ENCODE measurements at regions not wholly inside any gene's neighbourhood (a gene's known extent, or its start where the extent isn't known, plus 50 kb on each side); places are given as distances from the start of the nearest gene placed in this dataset.

GRCh38 chr1:200345520-200345919 lies 64.3 kb downstream of the ZNF281 start:
- H3K9me3 ChIP-seq: no peaks in the 10 kb centered on the region
- H3K4me3 ChIP-seq: no peak overlapping the region
- DNase-seq (ENCODE audit: low spot score): no peak
- no peak overlapping the region for H3K27ac ChIP-seq
- H3K4me1 ChIP-seq (ENCODE audit: control insufficient read depth in 1 of 2, low read depth in 2 of 2): no peaks in the 10 kb centered on the region
- no peak for ATAC-seq (ENCODE audit: insufficient number of reproducible peaks, low FRiP score, low read depth)
- H3K27me3 ChIP-seq (replicated peaks; ENCODE audit: insufficient read depth): no peaks in the 10 kb centered on the region
- no peaks in the 10 kb centered on the region for H3K36me3 ChIP-seq
- no peak for TF ChIP-seq CTCF (IDR thresholded peaks at IDR 0.05)

- no peak for ATAC-seq (ENCODE audit: insufficient number of reproducible peaks, low FRiP score, low read depth)
- Histone ChIP-seq H3K9me3 (no peaks in the 10 kb centered on the region), H3K4me1 (ENCODE audit: control insufficient read depth in 1 of 2, low read depth in 2 of 2) (no peaks in the 10 kb centered on the region), H3K27ac (no peak overlapping the region), H3K27me3 (replicated peaks; ENCODE audit: insufficient read depth) (no peaks in the 10 kb centered on the region), H3K4me3 (no peak overlapping the region), H3K36me3 (no peaks in the 10 kb centered on the region)
- no peak for TF ChIP-seq CTCF (IDR thresholded peaks at IDR 0.05)
- no peak for DNase-seq (ENCODE audit: low spot score)
These were observed 66.0 kb downstream of the ZNF281 start for GRCh38 chr1:200343874-200344273.

- no peaks in the 10 kb centered on the region for H3K27me3 ChIP-seq (replicated peaks; ENCODE audit: insufficient read depth)
- no peaks in the 10 kb centered on the region for H3K9me3 ChIP-seq
- H3K4me1 ChIP-seq (ENCODE audit: control insufficient read depth in 1 of 2, low read depth in 2 of 2): no peaks in the 10 kb centered on the region
- no peak overlapping the region for H3K27ac ChIP-seq
- ATAC-seq (ENCODE audit: insufficient number of reproducible peaks, low FRiP score, low read depth) (no peak), DNase-seq (ENCODE audit: low spot score) (no peak)
- no peak overlapping the region for H3K4me3 ChIP-seq
- no peak for TF ChIP-seq CTCF (IDR thresholded peaks at IDR 0.05)
- H3K36me3 ChIP-seq: no peaks in the 10 kb centered on the region
These were observed 67.1 kb downstream of the ZNF281 start for GRCh38 chr1:200342511-200343311.

- no peak overlapping the region for H3K4me3 ChIP-seq
- no peaks in the 10 kb centered on the region for H3K36me3 ChIP-seq
- no peak overlapping the region for H3K27ac ChIP-seq
- H3K9me3 ChIP-seq: no peaks in the 10 kb centered on the region
- H3K4me1 ChIP-seq (ENCODE audit: control insufficient read depth in 1 of 2, low read depth in 2 of 2): no peaks in the 10 kb centered on the region
- DNase-seq (ENCODE audit: low spot score): no peak
- ATAC-seq (ENCODE audit: insufficient number of reproducible peaks, low FRiP score, low read depth): no peak
- H3K27me3 ChIP-seq (replicated peaks; ENCODE audit: insufficient read depth): no peaks in the 10 kb centered on the region
- no peak for TF ChIP-seq CTCF (IDR thresholded peaks at IDR 0.05)
These were observed 71.4 kb downstream of the ZNF281 start for GRCh38 chr1:200338451-200338850.

GRCh38 chr1:200337831-200338230 lies 72.0 kb downstream of the ZNF281 start:
- no peaks in the 10 kb centered on the region for H3K4me1 ChIP-seq (ENCODE audit: control insufficient read depth in 1 of 2, low read depth in 2 of 2)
- no peak overlapping the region for H3K4me3 ChIP-seq
- no peak for TF ChIP-seq CTCF (IDR thresholded peaks at IDR 0.05)
- no peak overlapping the region for H3K27ac ChIP-seq
- H3K36me3 ChIP-seq: no peaks in the 10 kb centered on the region
- no peaks in the 10 kb centered on the region for H3K9me3 ChIP-seq
- DNase-seq (ENCODE audit: low spot score) (no peak), ATAC-seq (ENCODE audit: insufficient number of reproducible peaks, low FRiP score, low read depth) (no peak)
- H3K27me3 ChIP-seq (replicated peaks; ENCODE audit: insufficient read depth): no peaks in the 10 kb centered on the region
